NCI-H187 (cell line): ENCODE measurements at regions not wholly inside any gene's neighbourhood (a gene's known extent, or its start where the extent isn't known, plus 50 kb on each side); places are given as distances from the start of the nearest gene placed in this dataset.
A peak's percentile ranks its signal among the peaks of the same experiment; 100 is the strongest.
"Not testable (repeated sequence)": the region's sequence is repeated elsewhere in the genome, so short reads cannot be mapped to it uniquely, and the experiment has no call there.

Experiments
- DNase-seq, 2 experiments: peaks; one replicate each; lab custom pipeline; 2025; lab: John Stamatoyannopoulos, UW

DNA sequence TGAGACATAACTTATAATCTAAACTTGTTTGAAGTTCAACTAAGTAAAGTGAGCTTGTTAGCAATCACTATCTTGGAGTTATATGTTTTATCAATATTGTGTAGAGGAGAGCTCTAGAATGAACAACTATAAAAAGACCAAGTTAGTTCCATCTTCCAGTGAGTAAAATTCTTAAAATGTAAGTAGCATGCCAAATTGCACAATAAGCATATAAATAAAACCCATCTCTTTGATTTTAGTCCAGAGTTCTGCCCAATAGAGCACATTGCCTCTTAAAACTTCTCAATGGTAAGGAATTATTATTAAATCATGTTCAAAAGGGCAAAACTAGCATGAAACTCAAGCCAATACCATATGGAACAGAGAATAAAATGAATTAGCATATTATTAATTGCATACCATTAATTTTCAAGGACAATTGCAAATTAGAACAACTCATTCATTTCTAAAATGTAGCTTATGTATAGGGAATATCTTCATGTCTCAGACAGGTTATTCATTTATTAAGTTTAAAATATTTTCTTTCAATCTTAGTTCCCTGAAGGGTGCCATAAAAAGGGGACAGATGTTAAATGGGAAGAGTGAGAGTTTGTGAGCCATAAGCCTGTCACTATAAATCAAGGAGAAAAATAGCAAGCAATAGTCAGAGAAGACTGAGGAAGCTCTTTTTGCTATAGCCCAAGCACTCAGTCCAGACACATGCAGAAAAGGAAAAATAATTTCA, 507.6 kb downstream of the CENPC start:
- DNase-seq: no peak

DNA sequence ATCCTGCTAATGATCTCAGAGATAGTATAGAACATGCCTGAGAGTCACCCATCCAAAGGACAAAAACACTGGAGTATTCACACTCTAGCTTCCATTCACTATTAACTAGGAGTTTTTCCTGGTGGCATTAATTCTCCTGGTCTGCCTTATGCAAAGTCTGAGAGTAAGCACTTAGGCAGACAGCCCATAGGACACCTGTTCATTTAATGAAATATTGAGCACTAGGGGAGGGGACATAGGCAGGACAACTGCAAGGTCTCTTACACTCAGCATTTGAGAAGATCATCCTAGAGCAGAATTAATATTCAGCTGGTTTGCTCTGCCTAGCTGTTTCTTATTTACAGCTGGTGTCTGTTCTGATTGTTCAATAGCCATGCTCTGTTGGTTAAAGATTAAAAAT, 508.5 kb downstream of the CENPC start:
- no peak for DNase-seq

DNA sequence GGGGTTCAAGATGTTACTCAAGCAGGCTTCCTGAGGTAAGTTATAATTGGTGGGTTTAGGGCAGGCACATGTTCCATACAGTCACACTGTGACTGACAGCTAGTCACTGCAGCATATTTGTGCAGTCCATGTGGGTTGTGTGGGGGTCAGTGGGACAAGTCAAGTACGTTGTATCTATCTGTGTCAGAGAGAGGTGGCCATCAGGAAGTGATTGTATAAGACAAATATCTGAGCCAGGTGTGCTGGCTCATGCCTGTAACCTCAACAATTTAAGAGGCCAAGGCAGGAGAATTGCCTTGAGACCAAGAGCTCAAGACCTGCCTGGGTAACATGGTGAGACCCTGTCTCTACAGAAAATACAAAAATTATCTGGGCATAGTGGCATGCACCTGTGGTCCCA, 509.3 kb downstream of the CENPC start:
- DNase-seq: no peak

DNA sequence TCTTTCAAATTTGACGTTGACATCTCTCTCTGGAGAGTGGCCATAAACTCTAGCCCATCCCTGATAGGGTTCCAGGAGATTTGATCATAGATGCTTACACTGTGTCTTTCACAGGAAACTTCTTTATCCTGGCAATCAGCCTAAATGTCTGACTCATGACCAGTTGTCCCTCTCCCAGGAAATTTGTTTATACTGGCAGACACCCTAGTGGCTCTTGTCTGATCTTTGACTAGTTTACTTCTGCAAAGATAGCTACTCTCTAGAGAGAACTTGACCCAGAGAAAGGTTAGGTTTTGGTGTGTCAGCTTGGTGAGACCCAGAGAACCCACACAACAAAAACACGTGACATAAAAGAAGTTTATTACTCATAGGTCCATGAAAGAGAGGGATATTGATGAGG, 509.8 kb downstream of the CENPC start:
- DNase-seq: no peak

DNA sequence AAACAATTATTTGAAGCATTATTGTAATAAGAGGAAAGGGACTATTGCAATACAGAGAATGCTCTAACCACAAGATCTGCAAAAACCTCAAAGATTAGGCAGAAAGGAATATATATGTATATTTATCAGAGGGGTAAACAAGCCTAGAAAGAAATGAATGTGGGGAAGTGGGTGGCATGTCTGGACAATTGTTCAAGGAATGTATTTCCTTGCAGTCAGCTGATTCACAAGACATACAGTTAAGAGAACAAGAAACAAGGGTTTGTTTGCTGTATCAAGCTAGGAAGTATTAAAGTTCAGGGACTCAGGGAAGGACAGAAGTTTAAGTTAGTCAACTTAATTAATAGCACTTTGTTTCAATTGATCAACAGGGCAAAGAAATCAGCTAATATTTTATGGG, 514.7 kb downstream of the CENPC start:
- DNase-seq: no peak

DNA sequence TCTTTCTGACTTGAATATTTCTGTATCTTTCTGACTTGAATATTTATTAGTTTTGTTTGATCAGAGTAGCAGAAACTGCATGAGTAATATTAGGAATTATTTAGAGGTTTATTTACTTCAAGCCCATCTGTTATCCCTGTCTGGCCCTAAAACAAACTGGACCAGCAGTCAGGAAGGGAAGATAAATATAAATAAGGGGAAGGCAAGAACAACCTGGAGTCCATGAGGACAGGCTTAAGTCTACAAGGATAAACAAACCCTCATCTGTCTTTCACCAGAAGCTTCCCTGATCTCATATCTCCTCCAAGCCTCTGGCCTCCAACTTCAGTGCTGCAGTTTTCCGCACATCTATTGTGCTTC, 524.9 kb downstream of the CENPC start:
- no peak for DNase-seq

DNA sequence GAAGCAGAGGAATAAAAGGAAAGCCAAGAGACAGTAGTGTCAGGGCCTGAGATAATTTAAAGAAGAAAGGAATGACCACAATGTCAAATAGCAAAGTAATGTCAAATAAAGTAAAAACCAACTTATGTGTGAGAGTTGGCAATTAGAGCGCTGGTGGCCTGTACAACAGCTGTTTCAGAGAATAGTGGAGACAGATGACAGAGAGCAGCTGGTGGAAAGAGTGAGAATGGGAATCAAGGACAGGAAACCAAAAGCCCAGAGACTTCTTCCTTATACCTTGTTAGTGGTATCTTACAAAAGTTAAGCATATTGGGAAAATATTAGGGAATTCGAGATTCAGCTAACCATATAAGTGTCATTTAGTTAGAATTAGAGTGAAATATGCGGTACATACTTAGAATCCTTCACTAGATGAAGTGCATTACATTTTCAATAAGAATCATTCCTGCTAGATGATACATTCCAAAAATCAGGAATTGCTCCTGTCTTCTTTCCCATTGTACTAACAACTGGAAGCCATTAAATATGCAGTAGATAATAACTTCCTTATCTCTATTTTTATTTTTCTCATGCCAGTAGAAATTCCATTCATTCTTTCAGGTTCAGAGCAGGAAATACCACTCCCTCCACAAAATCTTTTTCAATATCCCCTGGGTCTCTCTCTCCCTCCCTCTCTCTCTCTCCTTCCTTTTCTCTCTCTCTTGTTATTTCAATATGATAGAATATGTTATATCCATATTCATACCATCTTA, 525.4 kb downstream of the CENPC start:
- no peak for DNase-seq

DNA sequence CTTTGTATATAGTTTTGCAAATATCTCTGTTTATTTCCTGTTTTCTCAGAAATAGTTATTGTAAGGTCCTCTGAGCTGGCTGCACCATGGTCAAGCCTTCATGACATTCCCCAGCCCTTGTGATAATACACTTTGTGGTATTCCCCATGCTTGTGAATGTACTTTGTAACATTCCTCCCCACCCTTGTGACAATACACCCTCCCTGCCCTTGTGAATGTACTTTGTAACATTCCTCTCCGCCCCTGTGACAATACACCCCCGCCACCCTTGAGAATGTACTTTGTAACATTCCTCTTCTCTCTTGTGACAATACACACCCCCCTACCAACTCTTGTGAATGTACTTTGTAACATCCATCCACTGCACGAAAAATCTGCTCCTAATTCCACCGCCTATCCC, 530.7 kb downstream of the CENPC start:
- no peak for DNase-seq

DNA sequence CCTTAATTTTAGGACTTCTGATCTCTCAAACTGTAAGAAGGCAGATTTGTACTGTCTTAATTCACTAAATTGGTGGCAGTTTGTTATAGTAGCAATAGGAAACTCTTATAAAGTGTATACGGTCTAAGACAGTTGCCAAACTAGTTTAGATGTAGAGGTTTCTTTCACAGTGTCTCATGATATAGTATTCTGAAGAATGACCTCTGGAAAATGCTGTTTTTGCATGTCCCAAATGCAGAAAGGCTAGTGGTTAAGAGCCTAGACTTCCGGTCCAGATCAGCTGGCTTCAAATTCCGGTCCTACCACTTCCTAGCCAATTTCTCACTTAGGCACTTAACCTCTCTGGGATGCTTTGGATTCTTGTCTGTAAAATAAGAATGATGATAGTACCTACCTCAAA, 538.5 kb downstream of the CENPC start:
- DNase-seq: no peak

DNA sequence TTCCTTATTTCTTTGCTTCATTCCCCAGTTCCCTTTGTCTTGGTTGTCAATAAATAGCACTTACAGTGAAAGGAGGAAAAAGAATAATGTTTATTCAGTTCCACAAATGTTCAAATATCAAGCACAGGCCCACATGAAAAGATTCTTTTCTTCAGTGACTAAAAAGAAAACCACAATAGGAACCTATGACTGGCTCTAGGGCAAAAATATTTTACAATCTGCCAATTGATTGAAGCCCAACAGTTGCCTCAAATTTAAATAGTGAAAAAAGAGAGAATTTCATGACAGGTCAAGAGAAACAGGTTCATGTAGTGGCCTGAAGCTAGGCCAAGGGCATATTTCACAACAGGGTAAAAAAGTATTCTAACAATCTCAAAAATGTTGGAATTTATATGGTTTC, 553.8 kb downstream of the CENPC start:
- no peak for DNase-seq

DNA sequence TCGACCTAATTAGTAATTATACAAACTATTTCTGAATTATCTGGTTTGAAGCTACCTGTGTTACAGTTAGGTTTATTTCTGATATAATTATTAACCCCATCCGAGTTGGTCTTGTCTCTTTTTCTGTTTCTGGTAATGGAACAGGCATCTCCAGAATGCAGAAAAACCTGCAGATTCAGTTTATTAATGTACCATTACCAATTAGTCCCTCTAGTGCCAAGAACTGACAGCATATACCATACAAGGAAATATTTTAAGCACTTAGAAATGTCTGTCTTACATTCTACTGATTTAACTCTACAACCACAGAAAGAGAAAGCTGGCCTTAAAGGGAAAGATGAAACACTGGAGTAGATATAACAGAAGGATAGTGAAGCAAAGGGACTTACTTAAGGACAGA, 570.6 kb downstream of the CENPC start:
- no peak for DNase-seq

DNA sequence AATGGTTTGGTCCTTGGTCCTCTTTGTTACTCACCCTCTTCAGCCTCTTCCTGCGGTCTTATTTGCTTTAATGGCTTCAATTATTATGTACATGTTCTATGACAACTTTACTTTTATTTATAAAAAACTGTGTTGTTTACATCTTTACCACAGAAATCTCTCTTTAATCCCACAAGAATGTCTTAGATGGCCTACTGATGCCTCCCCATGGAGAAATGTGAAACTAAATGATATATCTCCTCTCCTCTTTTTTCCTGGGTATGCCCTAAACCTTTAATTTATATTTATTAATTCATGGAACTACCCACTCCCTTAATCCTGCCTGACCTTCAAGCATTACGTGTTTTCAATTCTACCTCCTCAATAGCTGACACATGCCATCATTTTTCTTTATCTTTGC, 573.2 kb downstream of the CENPC start:
- no peak for DNase-seq

DNA sequence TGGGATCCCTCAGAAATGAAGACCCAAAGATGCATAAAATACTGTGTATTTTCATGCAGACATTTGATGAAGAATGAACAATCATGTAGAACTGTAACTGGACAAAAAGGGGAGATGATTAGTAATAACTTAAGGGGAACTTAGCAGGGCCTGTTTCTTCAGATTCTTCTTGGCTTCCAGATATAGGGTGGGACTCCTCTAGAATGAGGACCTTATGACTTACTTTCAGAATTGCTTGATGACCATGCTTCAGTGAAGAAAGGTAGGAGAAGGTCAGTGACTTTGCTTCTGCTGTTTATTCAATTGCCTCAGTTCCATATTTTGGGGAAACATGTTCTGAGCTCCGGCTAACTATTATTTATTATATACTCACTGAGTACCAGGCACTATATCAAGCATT, 580.8 kb downstream of the CENPC start:
- DNase-seq: no peak

DNA sequence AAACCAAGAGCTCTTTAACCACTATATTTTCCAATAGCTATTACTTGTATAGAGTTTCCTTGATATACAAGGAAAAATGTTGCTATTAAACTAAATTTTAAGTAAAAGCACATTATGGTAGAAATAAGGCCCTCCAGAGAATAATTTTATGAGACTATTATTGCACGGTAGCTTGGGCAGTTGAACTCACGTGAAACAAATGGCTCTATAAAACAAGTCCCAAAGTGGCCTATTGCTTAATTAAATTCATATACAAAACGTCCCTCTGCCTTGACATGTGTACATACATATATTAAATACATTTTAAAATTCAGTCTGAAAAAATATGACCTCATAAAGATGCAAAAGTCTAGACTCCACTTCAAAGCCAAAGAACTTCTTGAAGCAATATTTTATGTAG, 582.2 kb downstream of the CENPC start:
- DNase-seq: no peak

DNA sequence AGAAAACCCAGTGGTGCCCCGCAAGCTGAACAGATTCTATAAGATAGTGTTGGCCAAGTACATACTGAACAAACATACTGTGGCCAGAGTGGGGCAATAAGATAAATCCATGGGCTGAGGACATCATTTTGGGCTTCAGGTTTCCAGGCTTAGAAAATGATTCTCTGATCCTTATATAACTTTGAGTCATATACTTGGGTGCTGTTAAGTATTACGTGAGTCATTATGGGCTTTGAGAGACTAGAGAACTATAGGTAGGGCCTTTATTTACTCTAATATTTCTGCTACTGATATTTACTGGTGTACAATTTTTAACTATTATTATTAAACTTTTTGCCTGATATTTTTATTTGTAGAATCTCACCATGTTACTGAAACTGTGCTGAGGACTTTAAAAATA, 586.1 kb downstream of the CENPC start:
- DNase-seq: no peak

DNA sequence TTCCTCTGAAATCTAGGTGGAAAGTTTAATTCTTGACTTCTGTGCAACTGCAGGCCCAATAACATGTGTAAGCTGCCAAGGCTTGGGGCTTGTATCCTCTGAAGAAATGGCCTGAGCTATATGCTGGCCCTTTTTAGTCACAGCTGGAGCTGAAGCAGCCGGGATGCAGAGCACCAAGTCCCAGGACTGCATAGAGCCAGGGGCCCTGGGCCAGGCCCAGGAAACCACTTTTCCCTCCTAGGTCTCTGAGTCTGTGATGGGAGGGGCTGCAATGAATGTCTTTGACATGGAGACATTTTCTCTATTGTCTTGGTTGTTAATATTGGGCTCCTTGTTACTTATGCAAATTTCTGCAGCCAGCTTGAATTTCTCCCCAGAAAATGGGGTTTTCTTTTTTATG, 588.5 kb downstream of the CENPC start:
- no peak for DNase-seq

DNA sequence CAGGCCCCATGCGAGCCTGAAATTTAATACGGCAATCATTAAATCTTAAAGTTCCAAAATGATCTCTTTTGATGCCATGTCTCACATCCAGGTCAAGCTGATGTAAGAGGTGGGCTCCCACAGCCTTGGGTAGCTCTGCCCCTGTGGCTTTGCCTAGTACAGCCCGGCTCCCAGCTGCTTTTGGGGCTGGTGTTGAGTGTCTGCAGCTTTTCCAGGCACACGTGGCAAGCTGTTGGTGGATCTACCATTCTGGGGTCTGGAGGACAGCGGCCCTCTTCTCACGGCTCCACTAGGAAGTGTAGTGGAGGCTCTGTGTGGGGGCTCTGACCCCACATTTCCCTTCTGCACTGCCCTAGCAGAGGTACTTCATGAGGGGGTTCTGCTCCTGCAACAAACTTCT, 588.9 kb downstream of the CENPC start:
- DNase-seq: no peak

DNA sequence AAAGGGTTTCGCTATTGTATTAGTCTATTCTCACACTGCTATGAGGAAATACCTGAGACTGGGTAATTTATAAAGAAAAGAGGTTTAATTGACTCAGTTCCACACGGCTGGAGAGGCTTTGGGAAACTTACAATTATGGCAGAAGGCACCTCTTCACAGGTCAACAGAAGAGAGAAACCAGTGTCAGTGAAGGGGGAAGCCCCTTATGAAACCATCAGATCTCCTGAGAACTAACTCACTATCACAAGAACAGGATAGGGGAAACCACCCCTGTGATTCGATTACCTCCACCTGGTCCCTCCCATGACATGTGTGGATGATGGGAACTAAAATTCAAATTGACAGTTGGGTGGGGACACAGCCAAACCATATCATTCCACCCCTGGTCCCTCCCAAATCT, 589.5 kb downstream of the CENPC start:
- no peak for DNase-seq

DNA sequence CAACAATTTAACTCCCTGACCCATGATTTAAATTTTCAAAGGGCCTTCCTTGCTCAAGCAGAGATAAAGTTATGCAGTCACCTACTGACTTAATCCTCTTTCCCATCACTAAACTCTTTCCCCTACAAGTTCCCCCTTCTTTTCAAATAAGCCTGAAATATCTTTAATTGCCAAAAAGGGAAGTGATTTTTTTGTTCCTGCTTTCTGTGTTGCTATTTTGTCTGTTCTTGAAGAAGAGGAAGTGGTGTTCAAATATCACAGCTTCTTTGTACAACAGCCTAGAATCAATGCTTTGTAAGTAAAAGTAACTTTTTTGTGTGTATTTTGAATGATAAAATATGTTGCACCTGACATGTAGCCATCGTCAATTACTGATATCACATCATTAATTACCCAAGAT, 595.9 kb downstream of the CENPC start:
- DNase-seq: no peak

DNA sequence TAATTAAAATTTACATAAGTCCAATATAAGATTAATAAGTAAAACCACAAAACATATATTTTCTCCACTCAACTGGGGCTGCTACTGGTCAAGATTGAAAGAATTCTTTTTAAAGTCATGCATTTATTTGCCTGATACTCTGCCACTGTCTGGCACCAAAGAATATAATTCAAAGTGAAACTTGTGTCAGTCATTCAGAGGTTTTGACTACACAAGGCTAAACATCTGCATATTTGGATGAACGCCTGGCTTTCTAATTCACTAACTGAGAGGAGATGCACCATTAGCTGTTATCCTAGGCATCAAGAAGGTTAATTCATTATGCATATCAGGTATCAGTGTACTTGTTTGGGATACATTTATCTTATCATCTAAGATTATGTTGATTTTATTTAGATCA, 598.5 kb downstream of the CENPC start:
- DNase-seq: no peak

DNA sequence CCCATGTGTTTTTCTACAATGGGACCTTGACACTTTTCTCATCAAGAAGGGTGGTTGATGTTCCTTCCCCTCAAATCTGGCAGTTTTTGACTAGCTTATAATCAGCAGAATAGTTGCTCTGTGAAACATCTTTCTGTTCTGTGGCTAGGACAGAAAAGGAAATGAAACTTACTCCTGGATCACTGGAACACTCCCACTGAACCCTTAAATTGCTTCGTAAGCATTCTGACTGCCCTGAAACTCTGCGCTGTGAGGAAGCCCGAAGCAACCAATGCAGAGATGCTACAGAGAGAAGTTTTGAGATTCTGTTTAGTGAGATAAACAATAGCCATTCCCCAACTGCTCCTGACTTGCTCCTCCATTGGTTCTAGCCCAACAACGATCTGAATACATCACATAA, 602.2 kb downstream of the CENPC start:
- no peak for DNase-seq

DNA sequence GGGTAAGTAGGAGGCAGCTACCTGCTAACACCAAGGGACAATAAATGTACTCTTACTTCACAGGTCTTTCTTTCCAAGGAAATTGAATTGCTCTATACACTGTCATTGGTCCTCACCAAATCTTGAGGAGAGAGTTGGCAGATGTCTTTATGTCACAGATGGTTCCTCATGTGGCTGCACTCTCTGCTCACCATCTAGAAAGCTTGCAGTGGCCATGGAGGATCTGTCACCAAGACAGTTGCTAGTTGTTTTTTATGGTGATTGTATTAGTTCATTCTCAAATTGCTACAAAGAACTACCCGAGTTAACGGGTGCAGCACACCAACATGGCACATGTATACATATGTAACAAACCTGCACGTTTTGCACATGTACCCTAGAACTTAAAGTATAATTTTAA, 613.3 kb downstream of the CENPC start:
- DNase-seq: not testable (repeated sequence)

DNA sequence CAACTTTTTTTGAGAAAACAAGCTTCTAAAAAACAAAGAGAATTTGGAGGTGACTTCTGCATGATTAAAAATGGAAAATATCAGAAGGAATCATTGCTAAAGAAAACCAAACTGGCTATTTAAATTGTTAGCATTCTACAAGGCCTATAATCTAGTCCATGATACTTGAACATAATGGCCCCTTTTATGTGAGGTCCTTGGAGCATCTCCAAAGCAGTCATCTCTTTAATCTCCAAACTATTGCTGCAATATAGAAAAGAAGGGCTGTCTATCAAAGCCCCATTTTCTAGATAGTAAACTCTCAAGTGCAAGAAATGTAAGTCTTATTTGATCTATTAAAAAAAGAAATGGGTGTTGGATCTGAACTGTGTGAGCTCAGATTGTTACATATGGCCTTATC, 615.1 kb downstream of the CENPC start:
- peak in 1 of 2 experiments; percentile 3 for DNase-seq

DNA sequence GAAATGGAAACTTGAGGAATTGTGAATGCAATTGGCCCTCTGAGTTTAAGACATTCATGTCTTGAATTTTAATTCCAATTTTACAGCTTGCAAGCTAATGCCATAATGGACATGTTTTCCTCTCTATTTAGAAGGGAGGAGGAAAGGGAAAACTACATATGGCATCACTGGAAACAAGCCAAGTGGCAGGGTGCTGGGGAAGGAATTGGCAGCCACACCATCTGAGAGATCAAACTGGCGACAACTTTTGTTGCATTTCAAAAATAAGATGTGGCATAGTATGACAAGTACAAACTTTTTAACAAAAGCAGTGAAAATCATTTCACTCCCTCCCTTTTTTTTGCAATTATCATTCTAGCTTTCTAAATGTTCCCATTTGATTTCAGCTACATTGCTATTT, 615.6 kb downstream of the CENPC start:
- DNase-seq: no peak
